ENCODE measurements at regions not wholly inside any gene's neighbourhood (a gene's known extent, or its start where the extent isn't known, plus 50 kb on each side); places are given as distances from the start of the nearest gene placed in this dataset.

- TF ChIP-seq EZH2 (IDR thresholded peaks at IDR 0.05; ENCODE audit: borderline replicate concordance, insufficient read depth, low read length, poor library complexity, severe bottlenecking) (no peak), RAD21 (conservative IDR thresholded peaks at IDR 0.05) (no peak), REST (IDR thresholded peaks at IDR 0.05; ENCODE audit: borderline replicate concordance) (no peak), POLR2AphosphoS5 (IDR thresholded peaks at IDR 0.05) (no peak), SMC3 (conservative IDR thresholded peaks at IDR 0.05; ENCODE audit: poor library complexity) (no peak), TAF1 (IDR thresholded peaks at IDR 0.05; ENCODE audit: low read depth) (no peak), EP300 (conservative IDR thresholded peaks at IDR 0.05; ENCODE audit: poor library complexity, severe bottlenecking) (no peak), MXI1 (conservative IDR thresholded peaks at IDR 0.05; ENCODE audit: poor library complexity, severe bottlenecking) (no peak)
- TF ChIP-seq, protein P1, sequence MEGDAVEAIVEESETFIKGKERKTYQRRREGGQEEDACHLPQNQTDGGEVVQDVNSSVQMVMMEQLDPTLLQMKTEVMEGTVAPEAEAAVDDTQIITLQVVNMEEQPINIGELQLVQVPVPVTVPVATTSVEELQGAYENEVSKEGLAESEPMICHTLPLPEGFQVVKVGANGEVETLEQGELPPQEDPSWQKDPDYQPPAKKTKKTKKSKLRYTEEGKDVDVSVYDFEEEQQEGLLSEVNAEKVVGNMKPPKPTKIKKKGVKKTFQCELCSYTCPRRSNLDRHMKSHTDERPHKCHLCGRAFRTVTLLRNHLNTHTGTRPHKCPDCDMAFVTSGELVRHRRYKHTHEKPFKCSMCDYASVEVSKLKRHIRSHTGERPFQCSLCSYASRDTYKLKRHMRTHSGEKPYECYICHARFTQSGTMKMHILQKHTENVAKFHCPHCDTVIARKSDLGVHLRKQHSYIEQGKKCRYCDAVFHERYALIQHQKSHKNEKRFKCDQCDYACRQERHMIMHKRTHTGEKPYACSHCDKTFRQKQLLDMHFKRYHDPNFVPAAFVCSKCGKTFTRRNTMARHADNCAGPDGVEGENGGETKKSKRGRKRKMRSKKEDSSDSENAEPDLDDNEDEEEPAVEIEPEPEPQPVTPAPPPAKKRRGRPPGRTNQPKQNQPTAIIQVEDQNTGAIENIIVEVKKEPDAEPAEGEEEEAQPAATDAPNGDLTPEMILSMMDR (IDR thresholded peaks at IDR 0.05; ENCODE audit: poor library complexity, severe bottlenecking) = no peak
- no peak overlapping the region for H2AFZ ChIP-seq (ENCODE audit: low read depth, low read length)
Observed at GRCh38 chr5:135680713-135681112, 101.9 kb upstream of the CXCL14 start.

GRCh38 chr5:135678640-135679268 lies 100.0 kb upstream of the CXCL14 start:
- no peaks in the 10 kb centered on the region for H4K20me1 ChIP-seq (ENCODE audit: insufficient read depth)
- H3K27me3 ChIP-seq (ENCODE audit: insufficient read depth, low read depth, low read length) = no peaks in the 10 kb centered on the region
- no peaks in the 10 kb centered on the region for H3K9me2 ChIP-seq (ENCODE audit: insufficient read depth, low read length)
- H3K27ac ChIP-seq (ENCODE audit: low read length) = no peak overlapping the region
- no peak overlapping the region for H3K4me3 ChIP-seq (ENCODE audit: low read length)
- no peaks in the 10 kb centered on the region for H3K79me2 ChIP-seq (replicated peaks; ENCODE audit: insufficient read depth, low read length)
- no peaks in the 10 kb centered on the region for H3F3A ChIP-seq (ENCODE audit: insufficient read depth, low read length, poor library complexity, severe bottlenecking)
- H3K9me3 ChIP-seq (ENCODE audit: low read length) = no peaks in the 10 kb centered on the region
- TF ChIP-seq EZH2 (IDR thresholded peaks at IDR 0.05; ENCODE audit: borderline replicate concordance, insufficient read depth, low read length, poor library complexity, severe bottlenecking) = no peak
- TF ChIP-seq POLR2AphosphoS5 (IDR thresholded peaks at IDR 0.05) = no peak
- TF ChIP-seq EP300 (conservative IDR thresholded peaks at IDR 0.05; ENCODE audit: poor library complexity, severe bottlenecking) = no peak
- TF ChIP-seq, protein P1 (IDR thresholded peaks at IDR 0.05; ENCODE audit: poor library complexity, severe bottlenecking) = no peak
- no peak for TF ChIP-seq MXI1 (conservative IDR thresholded peaks at IDR 0.05; ENCODE audit: poor library complexity, severe bottlenecking)
- TF ChIP-seq TAF1 (IDR thresholded peaks at IDR 0.05; ENCODE audit: low read depth) = no peak
- no peak for TF ChIP-seq REST (IDR thresholded peaks at IDR 0.05; ENCODE audit: borderline replicate concordance)
- no peak for TF ChIP-seq SMC3 (conservative IDR thresholded peaks at IDR 0.05; ENCODE audit: poor library complexity)
- TF ChIP-seq RAD21 (conservative IDR thresholded peaks at IDR 0.05) = no peak
- no peak overlapping the region for H2AFZ ChIP-seq (ENCODE audit: low read depth, low read length)
- no peaks in the 10 kb centered on the region for H3K36me3 ChIP-seq (ENCODE audit: insufficient read depth, low read length)
- no peak overlapping the region for H3K9ac ChIP-seq (ENCODE audit: low read length)
- no peak overlapping the region for H3K4me2 ChIP-seq (ENCODE audit: low read length)

More at GRCh38 chr5:135680713-135681112, 101.9 kb upstream of the CXCL14 start:
- Histone ChIP-seq H3K36me3 (ENCODE audit: insufficient read depth, low read length) (no peaks in the 10 kb centered on the region), H4K20me1 (ENCODE audit: insufficient read depth) (no peaks in the 10 kb centered on the region), H3K27me3 (ENCODE audit: insufficient read depth, low read depth, low read length) (no peaks in the 10 kb centered on the region), H3K4me3 (ENCODE audit: low read length) (no peak overlapping the region), H3K4me2 (ENCODE audit: low read length) (no peak overlapping the region), H3K9ac (ENCODE audit: low read length) (no peak overlapping the region), H3K9me2 (ENCODE audit: insufficient read depth, low read length) (no peaks in the 10 kb centered on the region), H3K27ac (ENCODE audit: low read length) (no peak overlapping the region), H3K9me3 (ENCODE audit: low read length) (no peaks in the 10 kb centered on the region), H3F3A (ENCODE audit: insufficient read depth, low read length, poor library complexity, severe bottlenecking) (no peaks in the 10 kb centered on the region), H3K79me2 (replicated peaks; ENCODE audit: insufficient read depth, low read length) (no peaks in the 10 kb centered on the region)

Data from neural cell (in vitro differentiated cells).